AG09309 (cell line): ENCODE measurements at regions not wholly inside any gene's neighbourhood (a gene's known extent, or its start where the extent isn't known, plus 50 kb on each side); places are given as distances from the start of the nearest gene placed in this dataset.

Source experiments
- DNase-seq: peaks from one replicate; pipeline ENCODE4 v3.0.0-alpha.2; 2010; ENCODE audit warnings: low read depth
- H3K4me3 ChIP-seq: 2 replicates; pipeline ENCODE4 v1.5.1; 2011; ENCODE audit warnings: mild to moderate bottlenecking, low read depth, low read length, moderate library complexity; ENCODE audit not compliant: control insufficient read depth
- CTCF ChIP-seq: IDR thresholded peaks from 2 replicates; pipeline ENCODE4 v1.5.1; 2011; ENCODE audit warnings: mild to moderate bottlenecking, low read depth, low read length, inconsistent platforms; ENCODE audit not compliant: insufficient read depth, control insufficient read depth; ENCODE audit errors: missing control alignments

GRCh38 chr2:220417503-220417902 is 790.1 kb downstream of the SLC4A3 start:
- DNase-seq = no peak
- no peak overlapping the region for H3K4me3 ChIP-seq
- no peak for TF ChIP-seq CTCF

GRCh38 chr2:220419647-220420046 is 792.2 kb downstream of the SLC4A3 start:
- DNase-seq = no peak
- no peak for TF ChIP-seq CTCF
- H3K4me3 ChIP-seq = no peak overlapping the region

GRCh38 chr2:220420820-220421219 is 793.4 kb downstream of the SLC4A3 start:
- DNase-seq = no peak
- TF ChIP-seq CTCF = no peak
- no peak overlapping the region for H3K4me3 ChIP-seq

- no peak for TF ChIP-seq CTCF
These were observed 795.2 kb downstream of the SLC4A3 start for GRCh38 chr2:220422676-220423075.

GRCh38 chr2:220424561-220424960 is 797.1 kb downstream of the SLC4A3 start:
- no peak for TF ChIP-seq CTCF
- no peak overlapping the region for H3K4me3 ChIP-seq
- no peak for DNase-seq

More at GRCh38 chr2:220422676-220423075, 795.2 kb downstream of the SLC4A3 start:
- no peak overlapping the region for H3K4me3 ChIP-seq
- no peak for DNase-seq

- DNase-seq = no peak
- no peak overlapping the region for H3K4me3 ChIP-seq
- TF ChIP-seq CTCF = no peak
These were observed 805.2 kb downstream of the SLC4A3 start for GRCh38 chr2:220432645-220433044.

- TF ChIP-seq CTCF = no peak
- DNase-seq = no peak
- no peak overlapping the region for H3K4me3 ChIP-seq
These were observed 805.7 kb downstream of the SLC4A3 start for GRCh38 chr2:220433131-220433530.
